AG10803 (cell line): ENCODE measurements at regions not wholly inside any gene's neighbourhood (a gene's known extent, or its start where the extent isn't known, plus 50 kb on each side); places are given as distances from the start of the nearest gene placed in this dataset.
A peak's percentile ranks its signal among the peaks of the same experiment; 100 is the strongest.

ENCODE experiments used
- DNase-seq: peaks from one replicate; pipeline ENCODE4 v3.0.0; 2010; ENCODE audit warnings: low read depth
- H3K4me3 ChIP-seq: 2 replicates; pipeline ENCODE4 v1.5.1; 2011; ENCODE audit warnings: mild to moderate bottlenecking, low read length, control low read depth
- CTCF ChIP-seq: conservative IDR thresholded peaks from 2 replicates; pipeline ENCODE4 v1.5.1; 2011; ENCODE audit warnings: mild to moderate bottlenecking, low read length, control low read depth, inconsistent platforms

- TF ChIP-seq CTCF, result no peak
- DNase-seq, result no peak
Observed at GRCh38 chr7:16278167-16278787, 143.1 kb downstream of the CRPPA start.

DNA sequence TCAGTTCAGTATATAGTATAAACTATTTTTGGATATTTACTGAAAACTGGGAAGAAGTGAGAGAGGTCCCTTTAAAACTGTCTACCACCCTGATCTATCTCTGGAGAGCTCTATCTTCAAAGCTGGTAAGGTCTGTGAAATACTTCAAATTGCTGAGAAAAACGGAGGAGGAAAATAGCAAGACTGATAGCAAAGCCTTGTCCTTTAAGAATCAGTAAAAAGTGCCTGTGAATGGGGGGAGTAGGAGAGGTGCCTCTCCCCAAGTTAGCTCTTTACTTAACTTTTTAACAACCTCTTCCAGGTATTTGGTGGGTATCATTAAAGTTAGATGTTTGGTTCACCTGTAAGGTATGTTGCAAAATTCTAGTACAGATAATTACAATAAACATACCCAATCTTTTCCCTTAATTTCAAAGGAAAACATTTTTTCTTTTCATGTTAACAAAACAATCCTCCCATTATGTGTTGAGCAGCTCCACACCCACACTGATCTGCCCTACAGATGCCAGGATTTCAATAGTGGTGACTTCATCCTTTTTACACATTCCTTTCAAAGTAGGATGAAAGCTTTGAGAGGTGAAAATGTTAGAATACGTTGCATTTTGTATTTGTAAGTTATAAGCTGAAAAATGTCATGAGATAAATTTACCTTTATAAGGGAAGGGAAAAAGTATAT, 149.2 kb downstream of the CRPPA start:
- peak; percentile 18 for DNase-seq
- H3K4me3 ChIP-seq, result no peak overlapping the region

More at GRCh38 chr7:16278167-16278787, 143.1 kb downstream of the CRPPA start:
- no peak overlapping the region for H3K4me3 ChIP-seq

GRCh38 chr7:16271355-16271915, 149.9 kb downstream of the CRPPA start:
- H3K4me3 ChIP-seq, result no peak overlapping the region
- no peak for DNase-seq

More for the DNA sequence above, 149.2 kb downstream of the CRPPA start:
- no peak for TF ChIP-seq CTCF

GRCh38 chr7:16270844-16271243, 150.5 kb downstream of the CRPPA start:
- H3K4me3 ChIP-seq, result no peak overlapping the region
- TF ChIP-seq CTCF, result no peak
- DNase-seq, result no peak

More at GRCh38 chr7:16271355-16271915, 149.9 kb downstream of the CRPPA start:
- no peak for TF ChIP-seq CTCF

- H3K4me3 ChIP-seq, result no peak overlapping the region
- TF ChIP-seq CTCF, result no peak
- DNase-seq, result peak; percentile 16
Observed at GRCh38 chr7:16268821-16269768, 152.2 kb downstream of the CRPPA start.

DNA sequence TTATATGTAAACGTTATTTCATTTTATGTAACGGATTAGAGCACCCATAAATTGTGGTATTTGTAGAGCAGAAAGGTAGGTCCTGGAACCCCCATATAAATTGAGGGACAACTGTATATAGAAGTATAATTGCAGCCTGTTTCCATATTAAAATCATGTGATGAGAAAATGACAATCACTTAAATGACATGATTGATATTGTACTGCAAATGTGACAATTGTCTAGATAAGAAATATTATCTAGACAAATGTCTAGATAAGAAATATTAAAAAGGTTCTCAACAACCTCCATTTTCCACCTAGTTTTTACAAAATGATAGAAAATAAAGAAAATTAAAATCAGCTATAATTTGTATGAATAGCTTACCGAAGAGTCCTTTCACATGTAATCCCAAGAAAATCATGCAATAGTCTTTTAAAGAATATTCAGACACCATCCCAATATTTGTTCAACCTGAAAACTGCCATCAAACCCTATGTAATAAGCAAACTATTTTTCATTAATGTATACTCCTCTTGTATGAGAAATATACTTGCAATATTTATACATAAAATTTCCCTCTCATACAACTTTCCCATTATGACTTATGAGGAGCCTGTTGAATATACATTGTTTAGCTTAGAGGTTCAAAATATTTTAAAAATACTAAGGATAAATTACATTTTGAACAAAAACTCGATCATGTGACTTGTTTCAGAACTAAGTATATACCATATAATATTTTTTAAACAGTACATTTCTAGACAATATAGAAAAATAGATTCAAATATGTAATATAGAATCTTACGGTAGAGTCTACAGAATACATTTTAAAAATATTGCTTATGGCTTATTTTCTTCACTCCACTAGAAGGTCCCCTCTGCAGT, 153.2 kb downstream of the CRPPA start:
- H3K4me3 ChIP-seq, result no peak overlapping the region
- no peak for TF ChIP-seq CTCF

More for the DNA sequence above, 153.2 kb downstream of the CRPPA start:
- DNase-seq, result no peak
